K562 (cell line): ENCODE measurements at regions not wholly inside any gene's neighbourhood (a gene's known extent, or its start where the extent isn't known, plus 50 kb on each side); places are given as distances from the start of the nearest gene placed in this dataset.

Source experiments
- ATAC-seq: fragments of 200-7000 bp; cut with Tn5 transposase; 3 replicates; pipeline ENCODE4 v1.9.1; 2020; ENCODE audit warnings: moderate library complexity
- BruUV-seq: library from RNA; stranded (reverse); fragments of 400-500 nt; replicated peaks from 2 replicates; lab custom pipeline; 2021; lab: Mats Ljungman, UMichigan
- CTCF ChIA-PET: fragments of 300-600 bp; formaldehyde crosslinking; extraction: SDS; loops from one replicate; lab custom pipeline; 2021; ENCODE audit warnings: low intra/inter-chr PET ratio; lab: Yijun Ruan, JAX
- POLR2A ChIA-PET: fragments of 300-600, 350-650 bp; sonication (Branson Sonifier 250); formaldehyde crosslinking; extraction: SDS; loops from one replicate; lab custom pipeline; 2021; ENCODE audit warnings: antibody characterized with exemption, inconsistent platforms; lab: Yijun Ruan, JAX
- DNase-seq, 4 experiments: peaks; one replicate each; pipeline versions ENCODE4 v3.0.0 to v3.0.0-alpha.2; 2011 to 2018; ENCODE audit warnings: low spot score in 3 of 4, mixed read lengths in 3 of 4; ENCODE audit errors: extremely low read depth in 1 of 4
- FAIRE-seq: peaks from 2 replicates; lab custom pipeline; 2011; peaks lifted over from hg19 to GRCh38; lab: Jason Lieb, UNC
- H2AFZ ChIP-seq: 2 replicates; pipeline ENCODE4 v1.6.0; 2011; ENCODE audit warnings: low read depth, low read length, control low read depth, inconsistent platforms
- H3K27ac ChIP-seq: fragments of 200-600 bp; 3 replicates; pipeline ENCODE4 v1.8.0; 2011; ENCODE audit warnings: low read depth, mild to moderate bottlenecking, control low read depth, inconsistent platforms, low read length, moderate library complexity, mixed read lengths; ENCODE audit errors: extremely low read depth
- H3K27me3 ChIP-seq, 2 experiments: fragments of 300-600 bp in 1 of 2; 2 replicates in 1 of 2; 3 replicates in 1 of 2; pipeline versions ENCODE4 v1.6.0 to v1.8.0; 2011; ENCODE audit warnings: inconsistent platforms in 2 of 2, low read length in 2 of 2, mild to moderate bottlenecking in 1 of 2, mixed read lengths in 1 of 2, moderate library complexity in 1 of 2; ENCODE audit not compliant: control insufficient read depth in 2 of 2, insufficient read depth in 2 of 2
- H3K36me3 ChIP-seq: fragments of 300-600 bp; 3 replicates; pipeline ENCODE4 v1.8.0; 2011; ENCODE audit warnings: mild to moderate bottlenecking, low read length, inconsistent platforms; ENCODE audit not compliant: control insufficient read depth, insufficient read depth
- H3K4me1 ChIP-seq, 2 experiments: fragments of 200-600 bp in 1 of 2; replicated peaks in 1 of 2; 2 replicates in 1 of 2; 3 replicates in 1 of 2; pipeline versions ENCODE4 v1.5.1 to v1.8.0; 2011; ENCODE audit warnings: inconsistent platforms in 2 of 2, low read length in 2 of 2, mild to moderate bottlenecking in 1 of 2, mixed read lengths in 1 of 2, moderate library complexity in 1 of 2; ENCODE audit not compliant: control insufficient read depth in 2 of 2, insufficient read depth in 2 of 2
- H3K4me2 ChIP-seq: 2 replicates; pipeline ENCODE4 v1.6.1; 2011; ENCODE audit warnings: low read length, control low read depth, inconsistent platforms, mixed read lengths; ENCODE audit not compliant: insufficient read depth
- H3K4me3 ChIP-seq: fragments of 200-600 bp; sonication (generic), shearing (Covaris generic); 2 replicates; pipeline ENCODE4 v1.5.1; 2016; ENCODE audit warnings: control low read depth, inconsistent platforms
- H3K79me2 ChIP-seq: fragments of 200-600 bp; 3 replicates; pipeline ENCODE4 v1.8.0; 2011; ENCODE audit warnings: low read length, inconsistent platforms; ENCODE audit not compliant: control insufficient read depth, insufficient read depth
- H3K9ac ChIP-seq, 2 experiments: 2 replicates each; pipeline versions ENCODE4 v1.6.0 to v1.6.1; 2011; ENCODE audit warnings: low read depth in 2 of 2, low read length in 2 of 2, control low read depth in 1 of 2, inconsistent platforms in 1 of 2, mild to moderate bottlenecking in 1 of 2, mixed read lengths in 1 of 2; ENCODE audit not compliant: insufficient read depth in 1 of 2
- H3K9me1 ChIP-seq: one replicate; pipeline ENCODE4 v1.6.0; 2011; ENCODE audit warnings: inconsistent platforms, mild to moderate bottlenecking, low read length, moderate library complexity; ENCODE audit not compliant: control insufficient read depth, insufficient read depth
- H3K9me3 ChIP-seq: replicated peaks from 2 replicates; pipeline ENCODE4 v1.5.1; 2011; ENCODE audit warnings: low read depth, low read length, inconsistent platforms; ENCODE audit not compliant: control insufficient read depth, insufficient read depth
- H4K20me1 ChIP-seq: replicated peaks from 2 replicates; pipeline ENCODE4 v1.6.1; 2011; ENCODE audit warnings: low read length, inconsistent platforms, mixed read lengths; ENCODE audit not compliant: control insufficient read depth, insufficient read depth
- ETV6 ChIP-seq, 3 experiments: fragments of 150-350 bp in 1 of 3; sonication (generic) in 1 of 3; formaldehyde crosslinking in 1 of 3; IDR thresholded peaks; 2 replicates each; pipeline versions ENCODE4 v1.6.1 to v1.8.0; 2014 to 2022; ENCODE audit warnings: borderline replicate concordance in 2 of 3, low read depth in 2 of 3, antibody characterized with exemption in 1 of 3, low read length in 1 of 3, mild to moderate bottlenecking in 1 of 3, missing genetic modification reagents in 1 of 3
- GABPB2 ChIP-seq: fragments of 250-450 bp; sonication (Bioruptor Pico); conservative IDR thresholded peaks from 2 replicates; pipeline ENCODE4 v1.5.1; 2021; ENCODE audit warnings: mild to moderate bottlenecking
- PCBP2 ChIP-seq: fragments of 200-400 bp; formaldehyde crosslinking; IDR thresholded peaks from 2 replicates; pipeline ENCODE4 v1.6.1; 2018; ENCODE audit warnings: low read length, low read depth, mild to moderate bottlenecking, moderate library complexity; ENCODE audit not compliant: poor library complexity, severe bottlenecking
- POLR3G ChIP-seq: IDR thresholded peaks from 2 replicates; pipeline ENCODE4 v1.6.1; 2011; ENCODE audit not compliant: insufficient read length, insufficient replicate concordance; ENCODE audit errors: extremely low read depth
- ZNF431 ChIP-seq: sonication (generic); formaldehyde crosslinking; IDR thresholded peaks from 2 replicates; pipeline ENCODE4 v1.8.0; 2022; ENCODE audit warnings: mild to moderate bottlenecking, missing genetic modification reagents
- ZNF584 ChIP-seq: fragments of 200-800 bp; sonication (Bioruptor generic); IDR thresholded peaks from 2 replicates; pipeline ENCODE4 v1.6.1; 2016; ENCODE audit warnings: low read depth, mild to moderate bottlenecking, missing genetic modification characterization, missing compliant biosample characterization
- WGBS: fragments of 100-300 bp; shearing (Covaris generic); methylation state at CpG from one replicate; pipeline ENCODE4 v1.1.6; 2016; ENCODE audit warnings: low coverage, mixed read lengths; ENCODE audit not compliant: insufficient coverage; ENCODE audit errors: missing lambda C conversion rate; 5-methylcytosine and 5-hydroxymethylcytosine counted together
- in situ Hi-C: fragments of 300-500 bp; cut with MboI; formaldehyde crosslinking; loops from 4 replicates; pipeline ENCODE4 v1.15.0; 2018; ENCODE audit warnings: inconsistent platforms, mixed read lengths
- intact Hi-C: fragments of 100-400 bp; cut with micrococcal nuclease; formaldehyde crosslinking; loops from 2 replicates; pipeline ENCODE4 v1.14.2; 2022
- TF ChIP-seq, protein P1 (sequence below): sonication (generic); formaldehyde crosslinking; IDR thresholded peaks from 2 replicates; pipeline ENCODE4 v1.8.1; 2023; ENCODE audit warnings: mild to moderate bottlenecking, missing genetic modification reagents
- TF ChIP-seq, protein P2 (sequence below): fragments of 450-650 bp; IDR thresholded peaks from 2 replicates; pipeline ENCODE4 v1.6.1; 2016; ENCODE audit warnings: antibody characterized with exemption
- TF ChIP-seq, protein P3 (sequence below), 2 experiments: fragments of 450-650 bp; formaldehyde crosslinking in 1 of 2; IDR thresholded peaks; 2 replicates each; pipeline versions ENCODE4 v1.4.0 to v1.6.1; 2014 to 2020; ENCODE audit warnings: mild to moderate bottlenecking in 2 of 2, borderline replicate concordance in 1 of 2, low read depth in 1 of 2

DNA sequence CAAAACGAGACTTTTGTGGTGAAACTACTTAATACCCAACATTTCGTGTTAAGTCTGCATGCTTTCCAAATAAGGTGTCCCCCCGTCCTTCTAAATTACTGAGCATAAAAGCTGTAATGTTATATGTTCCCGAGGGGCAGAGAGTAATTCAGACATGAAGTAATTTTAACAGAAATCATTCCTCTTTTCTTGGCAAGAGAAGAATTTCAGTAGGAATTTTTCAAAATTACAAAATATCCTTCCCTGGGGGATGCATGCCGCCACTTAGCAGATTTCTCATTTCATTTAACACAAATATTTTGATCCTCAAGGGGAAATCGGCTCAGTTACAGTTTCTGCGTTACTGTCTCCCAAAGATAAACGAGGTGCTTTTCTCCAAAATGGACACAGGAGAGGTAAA lies 213.2 kb upstream of the RHOBTB1 start:
- Histone ChIP-seq H4K20me1 (no peaks in the 10 kb centered on the region), H3K4me1 (no peaks in the 10 kb centered on the region), H3K9ac (no peak overlapping the region), H2AFZ (no peak overlapping the region), H3K36me3 (no peaks in the 10 kb centered on the region), H3K27me3 (peaks cover 0 to 4% of the 10 kb centered on the region in 2 experiments; a peak in 2 of 5 replicates), H3K79me2 (no peaks in the 10 kb centered on the region), H3K4me3 (no peak overlapping the region), H3K9me3 (no peaks in the 10 kb centered on the region), H3K9me1 (no peaks in the 10 kb centered on the region), H3K27ac (no peak overlapping the region), H3K4me2 (no peak overlapping the region)
- no peak for ATAC-seq
- WGBS, result 0% methylated on average over 8 of the region's 8 CpGs
- CTCF ChIA-PET, result no interaction called here
- intact Hi-C loops (no loop called here), in situ Hi-C loops (no loop called here)
- no TSS peak for BruUV-seq
- FAIRE-seq, result no peak
- POLR2A ChIA-PET, result no interaction called here
- no peak for DNase-seq
- TF ChIP-seq ZNF431 (CRISPR knock-in tag) (no peak), ZNF584 (CRISPR knock-in tag) (no peak), ETV6 (IDR thresholded peaks at IDR 0.05; ENCODE audit: borderline replicate concordance in 1 of 2, low read depth in 2 of 2, low read length in 1 of 2) (no peak), ETV6 (CRISPR knock-in tag; IDR thresholded peaks at IDR 0.05; ENCODE audit: borderline replicate concordance) (no peak), PCBP2 (no peak), GABPB2 (CRISPR knock-in tag) (no peak), POLR3G (no peak)
- TF ChIP-seq, protein P1, sequence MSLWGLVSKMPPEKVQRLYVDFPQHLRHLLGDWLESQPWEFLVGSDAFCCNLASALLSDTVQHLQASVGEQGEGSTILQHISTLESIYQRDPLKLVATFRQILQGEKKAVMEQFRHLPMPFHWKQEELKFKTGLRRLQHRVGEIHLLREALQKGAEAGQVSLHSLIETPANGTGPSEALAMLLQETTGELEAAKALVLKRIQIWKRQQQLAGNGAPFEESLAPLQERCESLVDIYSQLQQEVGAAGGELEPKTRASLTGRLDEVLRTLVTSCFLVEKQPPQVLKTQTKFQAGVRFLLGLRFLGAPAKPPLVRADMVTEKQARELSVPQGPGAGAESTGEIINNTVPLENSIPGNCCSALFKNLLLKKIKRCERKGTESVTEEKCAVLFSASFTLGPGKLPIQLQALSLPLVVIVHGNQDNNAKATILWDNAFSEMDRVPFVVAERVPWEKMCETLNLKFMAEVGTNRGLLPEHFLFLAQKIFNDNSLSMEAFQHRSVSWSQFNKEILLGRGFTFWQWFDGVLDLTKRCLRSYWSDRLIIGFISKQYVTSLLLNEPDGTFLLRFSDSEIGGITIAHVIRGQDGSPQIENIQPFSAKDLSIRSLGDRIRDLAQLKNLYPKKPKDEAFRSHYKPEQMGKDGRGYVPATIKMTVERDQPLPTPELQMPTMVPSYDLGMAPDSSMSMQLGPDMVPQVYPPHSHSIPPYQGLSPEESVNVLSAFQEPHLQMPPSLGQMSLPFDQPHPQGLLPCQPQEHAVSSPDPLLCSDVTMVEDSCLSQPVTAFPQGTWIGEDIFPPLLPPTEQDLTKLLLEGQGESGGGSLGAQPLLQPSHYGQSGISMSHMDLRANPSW (CRISPR knock-in tag), result no peak
- TF ChIP-seq, protein P2, sequence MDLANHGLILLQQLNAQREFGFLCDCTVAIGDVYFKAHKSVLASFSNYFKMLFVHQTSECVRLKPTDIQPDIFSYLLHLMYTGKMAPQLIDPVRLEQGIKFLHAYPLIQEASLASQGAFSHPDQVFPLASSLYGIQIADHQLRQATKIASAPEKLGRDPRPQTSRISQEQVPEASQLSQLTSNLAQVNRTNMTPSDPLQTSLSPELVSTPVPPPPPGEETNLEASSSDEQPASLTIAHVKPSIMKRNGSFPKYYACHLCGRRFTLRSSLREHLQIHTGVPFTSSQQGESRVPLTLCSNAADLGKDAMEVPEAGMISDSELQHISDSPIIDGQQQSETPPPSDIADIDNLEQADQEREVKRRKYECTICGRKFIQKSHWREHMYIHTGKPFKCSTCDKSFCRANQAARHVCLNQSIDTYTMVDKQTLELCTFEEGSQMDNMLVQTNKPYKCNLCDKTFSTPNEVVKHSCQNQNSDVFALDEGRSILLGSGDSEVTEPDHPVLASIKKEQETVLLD, result no peak
- TF ChIP-seq, protein P3, sequence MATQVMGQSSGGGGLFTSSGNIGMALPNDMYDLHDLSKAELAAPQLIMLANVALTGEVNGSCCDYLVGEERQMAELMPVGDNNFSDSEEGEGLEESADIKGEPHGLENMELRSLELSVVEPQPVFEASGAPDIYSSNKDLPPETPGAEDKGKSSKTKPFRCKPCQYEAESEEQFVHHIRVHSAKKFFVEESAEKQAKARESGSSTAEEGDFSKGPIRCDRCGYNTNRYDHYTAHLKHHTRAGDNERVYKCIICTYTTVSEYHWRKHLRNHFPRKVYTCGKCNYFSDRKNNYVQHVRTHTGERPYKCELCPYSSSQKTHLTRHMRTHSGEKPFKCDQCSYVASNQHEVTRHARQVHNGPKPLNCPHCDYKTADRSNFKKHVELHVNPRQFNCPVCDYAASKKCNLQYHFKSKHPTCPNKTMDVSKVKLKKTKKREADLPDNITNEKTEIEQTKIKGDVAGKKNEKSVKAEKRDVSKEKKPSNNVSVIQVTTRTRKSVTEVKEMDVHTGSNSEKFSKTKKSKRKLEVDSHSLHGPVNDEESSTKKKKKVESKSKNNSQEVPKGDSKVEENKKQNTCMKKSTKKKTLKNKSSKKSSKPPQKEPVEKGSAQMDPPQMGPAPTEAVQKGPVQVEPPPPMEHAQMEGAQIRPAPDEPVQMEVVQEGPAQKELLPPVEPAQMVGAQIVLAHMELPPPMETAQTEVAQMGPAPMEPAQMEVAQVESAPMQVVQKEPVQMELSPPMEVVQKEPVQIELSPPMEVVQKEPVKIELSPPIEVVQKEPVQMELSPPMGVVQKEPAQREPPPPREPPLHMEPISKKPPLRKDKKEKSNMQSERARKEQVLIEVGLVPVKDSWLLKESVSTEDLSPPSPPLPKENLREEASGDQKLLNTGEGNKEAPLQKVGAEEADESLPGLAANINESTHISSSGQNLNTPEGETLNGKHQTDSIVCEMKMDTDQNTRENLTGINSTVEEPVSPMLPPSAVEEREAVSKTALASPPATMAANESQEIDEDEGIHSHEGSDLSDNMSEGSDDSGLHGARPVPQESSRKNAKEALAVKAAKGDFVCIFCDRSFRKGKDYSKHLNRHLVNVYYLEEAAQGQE (IDR thresholded peaks at IDR 0.05; ENCODE audit: borderline replicate concordance), result no peak
- TF ChIP-seq, protein P3 (CRISPR knock-in tag; IDR thresholded peaks at IDR 0.05; ENCODE audit: low read depth), result no peak
